Parathyroid adenoma (tissue), 2 donors: ENCODE measurements at regions not wholly inside any gene's neighbourhood (a gene's known extent, or its start where the extent isn't known, plus 50 kb on each side); places are given as distances from the start of the nearest gene placed in this dataset.

Experiments used
- H2AFZ ChIP-seq: fragments of 300-600 bp; sonication (generic); one replicate; pipeline ENCODE4 v1.7.0; 2017; ENCODE audit warnings: antibody characterized with exemption, mild to moderate bottlenecking
- H3K27ac ChIP-seq: fragments of 300-600 bp; sonication (generic); one replicate; pipeline ENCODE4 v1.7.0; 2017
- H3K27me3 ChIP-seq: fragments of 300-600 bp; sonication (generic); one replicate; pipeline ENCODE4 v1.7.0; 2017; ENCODE audit warnings: low read length; ENCODE audit not compliant: control insufficient read depth, insufficient read depth
- H3K36me3 ChIP-seq: fragments of 300-600 bp; sonication (generic); one replicate; pipeline ENCODE4 v1.7.0; 2017; ENCODE audit warnings: low read length; ENCODE audit not compliant: control insufficient read depth, insufficient read depth
- H3K4me1 ChIP-seq: fragments of 300-600 bp; sonication (generic); one replicate; pipeline ENCODE4 v1.7.0; 2017; ENCODE audit warnings: control low read depth
- H3K4me2 ChIP-seq: fragments of 300-600 bp; sonication (generic); one replicate; pipeline ENCODE4 v1.7.0; 2017; ENCODE audit warnings: low read length
- H3K4me3 ChIP-seq: fragments of 300-600 bp; sonication (generic); one replicate; pipeline ENCODE4 v1.7.0; 2017; ENCODE audit warnings: low read depth, low read length
- H3K79me2 ChIP-seq: fragments of 300-600 bp; sonication (generic); one replicate; pipeline ENCODE4 v1.7.0; 2017; ENCODE audit warnings: control low read depth
- H3K9ac ChIP-seq: fragments of 300-600 bp; sonication (generic); one replicate; pipeline ENCODE4 v1.7.0; 2017; ENCODE audit warnings: mild to moderate bottlenecking
- H3K9me3 ChIP-seq: fragments of 300-600 bp; sonication (generic); one replicate; pipeline ENCODE4 v1.7.0; 2017; ENCODE audit warnings: low read length; ENCODE audit not compliant: control insufficient read depth
- CTCF ChIP-seq: fragments of 300-600 bp; sonication (generic); IDR thresholded peaks from one replicate; pipeline ENCODE4 v1.7.0; 2017; ENCODE audit warnings: antibody characterized with exemption, mild to moderate bottlenecking
- donor health status: primary hyperparathyroidism.

- Histone ChIP-seq H3K27me3 (no peaks in the 10 kb centered on the region), H3K4me2 (no peak overlapping the region), H3K27ac (no peak overlapping the region), H3K4me3 (no peak overlapping the region), H3K79me2 (no peaks in the 10 kb centered on the region), H3K4me1 (no peaks in the 10 kb centered on the region), H3K36me3 (no peaks in the 10 kb centered on the region), H2AFZ (no peak overlapping the region), H3K9me3 (no peaks in the 10 kb centered on the region), H3K9ac (no peak overlapping the region)
- TF ChIP-seq CTCF: no peak
These were observed 784.5 kb upstream of the CELF4 start for GRCh38 chr18:38350141-38350540.

- no peak overlapping the region for H2AFZ ChIP-seq
- no peak overlapping the region for H3K4me3 ChIP-seq
- no peaks in the 10 kb centered on the region for H3K4me1 ChIP-seq
- no peaks in the 10 kb centered on the region for H3K36me3 ChIP-seq
- no peak for TF ChIP-seq CTCF
- H3K79me2 ChIP-seq: no peaks in the 10 kb centered on the region
- no peak overlapping the region for H3K4me2 ChIP-seq
- H3K9me3 ChIP-seq: peaks cover 3% of the 10 kb centered on the region
- no peaks in the 10 kb centered on the region for H3K27me3 ChIP-seq
- H3K27ac ChIP-seq: no peak overlapping the region
- no peak overlapping the region for H3K9ac ChIP-seq
These were observed 765.0 kb upstream of the CELF4 start for GRCh38 chr18:38330573-38330972.

GRCh38 chr18:38329145-38329544 lies 763.5 kb upstream of the CELF4 start:
- no peaks in the 10 kb centered on the region for H3K27me3 ChIP-seq
- H3K79me2 ChIP-seq: no peaks in the 10 kb centered on the region
- no peak overlapping the region for H3K27ac ChIP-seq
- H3K4me2 ChIP-seq: no peak overlapping the region
- no peak for TF ChIP-seq CTCF
- H3K4me1 ChIP-seq: no peaks in the 10 kb centered on the region
- H3K9ac ChIP-seq: no peak overlapping the region
- H2AFZ ChIP-seq: no peak overlapping the region
- peaks cover 3% of the 10 kb centered on the region for H3K9me3 ChIP-seq
- H3K4me3 ChIP-seq: no peak overlapping the region
- H3K36me3 ChIP-seq: no peaks in the 10 kb centered on the region

GRCh38 chr18:38322206-38322605 lies 756.6 kb upstream of the CELF4 start:
- Histone ChIP-seq H3K4me2 (no peak overlapping the region), H3K36me3 (no peaks in the 10 kb centered on the region), H3K27ac (no peak overlapping the region), H3K9ac (no peak overlapping the region), H3K79me2 (no peaks in the 10 kb centered on the region), H2AFZ (no peak overlapping the region), H3K4me3 (no peak overlapping the region), H3K9me3 (no peaks in the 10 kb centered on the region), H3K4me1 (no peaks in the 10 kb centered on the region), H3K27me3 (no peaks in the 10 kb centered on the region)
- no peak for TF ChIP-seq CTCF

- no peaks in the 10 kb centered on the region for H3K79me2 ChIP-seq
- no peaks in the 10 kb centered on the region for H3K4me1 ChIP-seq
These were observed 755.7 kb upstream of the CELF4 start for GRCh38 chr18:38321262-38321661.

More at GRCh38 chr18:38321262-38321661, 755.7 kb upstream of the CELF4 start:
- no peak for TF ChIP-seq CTCF
- H3K36me3 ChIP-seq: no peaks in the 10 kb centered on the region
- H3K27ac ChIP-seq: no peak overlapping the region
- H3K27me3 ChIP-seq: no peaks in the 10 kb centered on the region
- no peak overlapping the region for H3K4me3 ChIP-seq
- H2AFZ ChIP-seq: no peak overlapping the region
- no peaks in the 10 kb centered on the region for H3K9me3 ChIP-seq
- H3K9ac ChIP-seq: no peak overlapping the region
- H3K4me2 ChIP-seq: no peak overlapping the region
